GM19240 (cell line): ENCODE measurements at regions not wholly inside any gene's neighbourhood (a gene's known extent, or its start where the extent isn't known, plus 50 kb on each side); places are given as distances from the start of the nearest gene placed in this dataset.

Source experiments
- DNase-seq: peaks from one replicate; pipeline ENCODE4 v3.0.0; 2011; ENCODE audit warnings: low spot score; ENCODE audit not compliant: insufficient read length

- no peak for DNase-seq
Observed at GRCh38 chr19:30752876-30753275, 380.7 kb downstream of the ZNF536 start.

- DNase-seq, result no peak
Observed at GRCh38 chr19:30752201-30752600, 380.0 kb downstream of the ZNF536 start.

- DNase-seq, result no peak
Observed at GRCh38 chr19:30745476-30745985, 373.3 kb downstream of the ZNF536 start.

GRCh38 chr19:30744741-30745475 is 372.7 kb downstream of the ZNF536 start:
- DNase-seq, result no peak

- no peak for DNase-seq
Observed at GRCh38 chr19:30743702-30744101, 371.5 kb downstream of the ZNF536 start.

GRCh38 chr19:30743011-30743410 is 370.8 kb downstream of the ZNF536 start:
- DNase-seq, result no peak

- no peak for DNase-seq
Observed at GRCh38 chr19:30742406-30742938, 370.3 kb downstream of the ZNF536 start.

- DNase-seq, result no peak
Observed at GRCh38 chr19:30741566-30741965, 369.4 kb downstream of the ZNF536 start.

- no peak for DNase-seq
Observed at GRCh38 chr19:30739394-30739793, 367.2 kb downstream of the ZNF536 start.

- no peak for DNase-seq
Observed at GRCh38 chr19:30738047-30738446, 365.9 kb downstream of the ZNF536 start.

- DNase-seq, result no peak
Observed at GRCh38 chr19:30734669-30735068, 362.5 kb downstream of the ZNF536 start.

GRCh38 chr19:30733826-30734550 is 361.8 kb downstream of the ZNF536 start:
- no peak for DNase-seq

- DNase-seq, result no peak
Observed at GRCh38 chr19:30731591-30731990, 359.4 kb downstream of the ZNF536 start.

GRCh38 chr19:30729451-30729850 is 357.3 kb downstream of the ZNF536 start:
- DNase-seq, result no peak

- no peak for DNase-seq
Observed at GRCh38 chr19:30722761-30723160, 350.6 kb downstream of the ZNF536 start.

GRCh38 chr19:30722186-30722585 is 350.0 kb downstream of the ZNF536 start:
- DNase-seq, result no peak

GRCh38 chr19:30719999-30720345 is 347.8 kb downstream of the ZNF536 start:
- DNase-seq, result no peak

- no peak for DNase-seq
Observed at GRCh38 chr19:30719189-30719998, 347.2 kb downstream of the ZNF536 start.

GRCh38 chr19:30718707-30719106 is 346.5 kb downstream of the ZNF536 start:
- no peak for DNase-seq

- no peak for DNase-seq
Observed at GRCh38 chr19:30718014-30718413, 345.8 kb downstream of the ZNF536 start.

- DNase-seq, result no peak
Observed at GRCh38 chr19:30717381-30717780, 345.2 kb downstream of the ZNF536 start.
